ENCODE measurements at regions not wholly inside any gene's neighbourhood (a gene's known extent, or its start where the extent isn't known, plus 50 kb on each side); places are given as distances from the start of the nearest gene placed in this dataset.
"Not testable (repeated sequence)": the region's sequence is repeated elsewhere in the genome, so short reads cannot be mapped to it uniquely, and the experiment has no call there.

GRCh38 chr1:227415115-227415790, 97.0 kb upstream of the CDC42BPA start:
- DNase-seq (ENCODE audit: insufficient read length, low spot score), result no peak
- no peak for TF ChIP-seq CTCF (IDR thresholded peaks at IDR 0.05; ENCODE audit: insufficient read depth, missing control alignments)

GRCh38 chr1:227411066-227411465, 92.8 kb upstream of the CDC42BPA start:
- TF ChIP-seq CTCF (IDR thresholded peaks at IDR 0.05; ENCODE audit: insufficient read depth, missing control alignments), result no peak
- DNase-seq (ENCODE audit: insufficient read length, low spot score) (no peak), FAIRE-seq (no peak)

More at GRCh38 chr1:227415115-227415790, 97.0 kb upstream of the CDC42BPA start:
- FAIRE-seq, result no peak

GRCh38 chr1:227406332-227406731, 88.0 kb upstream of the CDC42BPA start:
- DNase-seq (ENCODE audit: insufficient read length, low spot score); FAIRE-seq: not testable (repeated sequence)

- TF ChIP-seq CTCF (IDR thresholded peaks at IDR 0.05; ENCODE audit: insufficient read depth, missing control alignments), result no peak
- FAIRE-seq (no peak), DNase-seq (ENCODE audit: insufficient read length, low spot score) (no peak)
Observed at GRCh38 chr1:227403535-227403934, 85.2 kb upstream of the CDC42BPA start.

GRCh38 chr1:227401562-227402342, 83.5 kb upstream of the CDC42BPA start:
- no peak for DNase-seq (ENCODE audit: insufficient read length, low spot score)
- no peak for FAIRE-seq
- no peak for TF ChIP-seq CTCF (IDR thresholded peaks at IDR 0.05; ENCODE audit: insufficient read depth, missing control alignments)

GRCh38 chr1:227399152-227399730, 80.9 kb upstream of the CDC42BPA start:
- FAIRE-seq, result peak; percentile 32
- no peak for DNase-seq (ENCODE audit: insufficient read length, low spot score)
- TF ChIP-seq CTCF (IDR thresholded peaks at IDR 0.05; ENCODE audit: insufficient read depth, missing control alignments), result no peak

- TF ChIP-seq CTCF (IDR thresholded peaks at IDR 0.05; ENCODE audit: insufficient read depth, missing control alignments), result no peak
- FAIRE-seq (no peak), DNase-seq (ENCODE audit: insufficient read length, low spot score) (no peak)
Observed at GRCh38 chr1:227397354-227397978, 79.2 kb upstream of the CDC42BPA start.

Data from D721Med (cell line).